ENCODE measurements at regions not wholly inside any gene's neighbourhood (a gene's known extent, or its start where the extent isn't known, plus 50 kb on each side); places are given as distances from the start of the nearest gene placed in this dataset.

DNA sequence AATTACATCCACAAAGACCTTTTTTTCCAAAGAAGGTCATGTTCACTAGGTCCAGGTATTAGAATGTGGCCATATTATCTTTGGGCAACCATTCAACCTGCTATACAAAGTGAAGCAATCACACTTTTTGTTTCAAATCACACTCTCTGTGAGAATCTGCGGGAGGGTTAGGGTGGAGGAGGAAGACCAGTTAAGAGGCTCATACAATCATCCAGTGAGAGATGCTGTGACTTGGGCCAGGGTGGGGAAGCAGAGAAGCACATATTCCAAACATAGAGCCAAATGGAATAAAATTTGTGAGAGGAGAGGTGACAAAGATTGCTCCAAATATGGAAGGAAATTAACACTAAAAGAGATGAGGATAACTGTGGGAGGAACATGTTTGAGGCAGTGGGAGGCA is 351.6 kb downstream of the CYRIA start:
- DNase-seq, result no peak

DNA sequence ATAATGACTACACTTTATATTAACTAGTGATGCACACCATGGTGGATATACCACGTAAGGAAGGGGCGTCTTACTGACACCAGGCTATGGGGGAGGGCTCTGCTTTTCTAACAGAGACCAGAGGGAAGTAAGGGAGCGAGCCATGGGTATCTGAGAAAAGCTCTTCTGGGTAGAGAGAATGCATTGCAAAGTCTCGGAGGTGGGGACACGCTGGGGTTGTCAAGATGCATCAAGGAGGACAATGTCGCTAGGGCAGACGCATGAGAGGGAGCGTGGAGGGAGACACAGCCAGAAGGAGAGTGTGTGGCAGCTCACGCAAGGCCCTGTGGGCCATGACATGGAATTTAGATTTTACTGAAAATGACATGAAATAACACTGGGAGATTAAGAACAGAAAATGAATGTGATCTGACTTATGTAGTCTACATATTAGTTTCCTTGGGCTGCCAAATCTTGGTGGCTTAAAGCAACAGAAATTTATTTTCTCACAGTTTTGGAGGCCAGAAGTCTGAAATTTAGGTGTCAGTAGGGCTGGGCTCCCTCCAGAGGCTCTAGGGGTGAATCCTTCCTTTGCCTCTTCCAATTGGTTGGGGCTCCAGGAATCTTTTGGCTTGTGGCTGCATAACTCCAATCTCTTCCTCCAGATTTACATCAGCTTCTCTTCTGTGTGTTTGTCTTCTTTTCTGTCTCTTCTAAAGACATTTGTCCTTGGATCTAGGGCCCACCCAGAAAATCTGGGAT is 352.2 kb downstream of the CYRIA start:
- no peak for DNase-seq

DNA sequence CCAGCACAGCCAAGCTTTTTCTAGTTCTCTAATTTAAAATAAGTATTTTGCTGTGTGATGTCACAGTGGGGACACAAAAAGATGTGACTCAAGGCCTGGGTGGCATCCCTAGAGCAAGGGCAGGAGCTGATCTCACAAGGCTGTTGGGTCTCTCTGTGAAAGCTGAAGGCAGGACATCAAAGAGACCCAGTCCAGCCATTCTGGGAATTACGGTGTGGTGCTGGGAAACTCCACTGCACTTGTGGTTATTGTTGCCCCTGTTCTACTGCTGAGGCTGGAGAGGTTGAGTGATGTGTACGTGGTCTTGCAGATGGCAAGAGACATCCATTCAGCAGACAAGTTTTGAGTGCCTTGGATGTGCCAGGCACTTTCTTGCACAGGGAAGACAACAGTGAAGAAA is 352.9 kb downstream of the CYRIA start:
- DNase-seq, result no peak

DNA sequence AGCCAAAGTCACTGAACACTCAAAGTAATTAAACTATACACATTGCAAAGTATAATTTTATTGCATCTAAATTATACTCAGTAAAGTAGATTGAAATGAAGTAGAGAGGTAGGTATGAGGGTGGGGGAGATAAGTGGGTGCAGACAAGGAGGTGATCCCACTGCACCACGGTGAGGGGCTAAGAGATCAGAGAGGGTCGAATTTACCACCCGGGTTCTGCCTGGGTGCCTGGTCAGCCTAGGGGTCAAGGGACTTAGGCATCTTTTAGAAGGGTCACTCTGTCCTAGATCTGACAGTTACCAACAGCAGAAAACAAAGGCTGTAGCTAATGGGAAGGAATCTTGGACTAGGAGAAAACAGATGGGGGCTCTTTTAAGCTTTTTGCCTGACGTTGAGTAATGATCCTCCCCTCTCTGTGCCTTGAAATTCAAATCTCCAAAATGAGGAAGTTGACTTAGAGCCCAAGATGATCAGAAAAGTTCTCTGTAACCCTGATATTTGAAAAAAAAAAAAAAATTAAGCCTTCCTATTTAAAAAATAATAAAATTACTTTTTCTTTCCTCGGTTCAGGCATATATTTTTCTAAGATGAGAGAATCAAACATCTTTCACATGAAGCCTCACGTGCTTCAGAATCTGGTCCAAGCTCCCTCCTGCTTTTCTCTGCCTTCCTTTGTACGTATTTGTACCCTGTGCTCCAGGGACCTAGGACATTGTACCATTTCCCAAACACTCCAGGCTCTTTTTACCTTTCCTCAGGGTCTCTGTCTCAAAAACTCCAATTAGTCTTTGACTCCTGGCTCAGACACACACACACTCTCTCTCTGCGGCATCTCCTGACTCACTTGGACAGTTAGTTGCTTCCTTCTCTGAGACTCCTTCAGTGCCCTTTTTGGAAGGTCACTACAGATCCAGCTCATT is 353.9 kb downstream of the CYRIA start:
- no peak for DNase-seq

DNA sequence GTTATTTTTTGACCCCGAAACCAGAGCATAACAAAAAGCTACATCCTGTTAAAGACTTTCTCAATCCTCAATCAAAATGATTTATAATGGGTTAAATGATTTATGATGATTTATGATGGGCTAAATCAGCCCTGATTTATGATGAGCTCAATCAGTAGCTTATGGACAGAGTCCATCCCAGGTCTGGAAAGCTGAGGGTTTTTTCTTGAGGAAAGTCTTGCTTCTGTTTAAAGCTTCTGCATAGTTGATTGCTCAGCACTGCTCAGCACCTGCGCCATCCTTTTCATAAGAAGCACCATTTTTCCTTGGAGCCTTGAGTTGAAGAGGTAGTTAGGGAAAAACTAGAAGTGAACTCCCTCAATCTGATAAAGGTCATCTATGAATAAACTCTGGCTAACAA is 356.8 kb downstream of the CYRIA start:
- DNase-seq, result no peak

DNA sequence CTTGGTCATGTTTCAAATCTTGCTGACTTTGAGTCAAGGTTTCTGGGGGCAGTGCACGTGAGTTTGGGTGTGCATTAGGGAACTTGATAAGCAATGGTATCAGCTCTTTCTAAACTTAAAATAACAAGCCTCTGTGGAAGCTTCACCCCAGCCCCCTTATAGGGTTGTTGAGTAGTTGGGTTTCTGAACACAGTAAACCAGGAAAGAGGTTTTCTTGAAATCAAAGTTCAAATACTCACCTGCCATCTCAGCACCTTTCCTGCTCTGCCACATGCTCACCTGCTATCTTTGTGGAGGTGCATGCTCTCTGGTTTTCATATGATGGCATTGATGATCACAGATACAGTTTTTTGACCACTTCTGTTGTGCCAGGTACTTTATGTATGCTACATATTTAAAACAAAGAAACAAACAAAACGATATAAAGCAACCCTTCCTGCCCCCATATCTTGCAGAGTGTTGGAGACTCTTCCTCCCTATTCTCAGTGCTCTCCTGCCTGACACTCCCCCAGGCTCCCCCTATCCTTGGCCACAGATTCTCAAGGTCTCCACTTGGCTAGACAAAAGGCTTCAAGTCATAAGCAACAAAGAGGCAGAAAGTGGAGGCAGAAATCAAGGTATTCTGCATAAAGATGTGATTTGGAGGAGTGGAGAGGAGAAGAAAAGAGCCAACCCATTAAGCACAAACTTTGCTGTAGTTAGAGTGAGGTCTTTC is 360.6 kb downstream of the CYRIA start:
- DNase-seq, result no peak

DNA sequence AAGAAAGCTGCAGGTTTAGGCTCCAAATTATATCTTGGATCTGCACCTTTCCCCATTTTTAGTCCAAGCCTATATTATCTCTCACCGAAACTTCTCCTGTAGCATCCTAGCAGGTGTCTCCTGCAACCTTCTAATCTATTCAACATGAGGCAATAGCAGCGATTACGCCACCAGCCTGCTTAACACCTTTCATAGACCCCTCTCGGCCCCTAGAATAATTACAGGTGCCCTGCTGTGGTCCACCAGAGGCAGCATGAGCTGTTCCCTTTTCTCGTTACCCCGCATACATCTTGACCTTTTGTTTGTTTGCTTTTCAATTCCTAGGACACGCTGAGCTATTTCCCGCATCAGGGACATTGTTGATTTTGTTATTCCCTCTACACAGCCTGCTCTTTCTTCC is 361.9 kb downstream of the CYRIA start:
- DNase-seq, result no peak

DNA sequence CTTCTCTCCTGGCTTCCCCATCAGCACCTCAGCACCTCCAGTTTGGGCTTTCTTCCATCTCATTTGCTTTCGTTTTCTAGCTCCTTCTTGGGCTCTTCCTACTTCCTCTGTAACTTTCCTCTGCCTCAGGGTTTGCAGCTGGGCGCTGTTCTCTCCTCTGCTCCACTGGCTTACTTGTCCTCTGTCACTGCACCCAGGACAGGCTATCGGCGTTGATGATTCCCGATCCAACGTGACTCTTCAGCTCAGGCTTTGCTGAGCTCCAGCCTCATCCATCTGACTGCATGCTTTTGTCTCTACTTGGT is 362.4 kb downstream of the CYRIA start:
- no peak for DNase-seq

DNA sequence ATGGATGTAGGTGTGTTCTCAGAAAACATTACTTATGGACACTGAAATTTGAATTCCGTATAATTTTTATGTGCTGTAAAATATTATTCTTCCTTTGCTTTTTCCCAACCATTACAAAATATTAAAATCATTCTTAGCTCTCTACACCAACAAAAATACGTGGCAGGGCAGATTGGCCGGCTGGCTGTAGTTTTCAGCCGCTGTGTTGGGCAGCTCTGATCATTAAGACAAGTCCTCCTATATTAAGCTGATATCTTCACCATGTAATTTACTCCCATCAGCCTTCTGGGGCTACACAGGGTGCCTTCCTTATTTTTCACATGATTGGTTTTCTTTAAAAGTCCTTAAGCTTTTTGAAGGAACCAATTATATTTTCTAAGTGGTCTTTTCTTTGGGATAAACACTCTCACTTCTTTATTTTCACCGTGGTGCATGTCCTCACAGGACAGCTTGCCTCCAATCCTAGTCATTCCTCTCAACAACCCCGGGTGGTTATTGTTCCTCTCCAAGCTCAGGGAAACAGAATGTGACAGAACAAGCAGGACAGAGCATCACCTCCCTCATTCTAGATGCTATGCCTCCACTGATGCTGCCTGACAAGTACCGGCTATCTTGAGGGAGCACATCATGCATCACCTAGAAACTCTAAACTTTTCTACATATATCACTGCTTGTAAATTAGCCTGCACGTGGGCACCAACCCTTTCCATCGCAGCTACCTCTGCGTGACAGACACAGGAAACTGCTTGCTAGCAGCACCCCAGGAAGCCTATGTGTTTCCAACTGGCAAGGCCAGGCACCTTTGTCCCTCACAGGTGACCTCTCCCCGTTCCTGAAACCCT is 362.3 kb downstream of the MYCN start:
- DNase-seq, result no peak

DNA sequence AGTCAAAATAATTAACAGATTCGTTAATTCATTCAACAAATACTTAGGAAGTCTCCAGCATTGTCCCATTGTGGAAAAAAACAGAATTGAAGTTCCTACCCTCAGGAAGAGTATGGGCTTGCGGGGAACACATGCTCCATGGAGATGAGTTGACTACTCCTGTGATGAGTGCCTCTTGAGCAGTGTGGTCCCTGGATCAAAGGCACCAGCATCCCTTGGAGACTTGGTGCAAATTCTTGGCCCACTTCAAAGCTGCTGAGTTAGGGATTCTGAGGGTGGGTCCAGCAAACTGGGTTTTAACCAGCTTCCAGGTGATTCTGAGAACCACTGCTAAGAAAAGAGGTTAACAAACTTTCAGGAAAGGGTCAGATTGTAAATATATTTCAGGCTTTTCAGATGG is 361.6 kb downstream of the MYCN start:
- no peak for DNase-seq

DNA sequence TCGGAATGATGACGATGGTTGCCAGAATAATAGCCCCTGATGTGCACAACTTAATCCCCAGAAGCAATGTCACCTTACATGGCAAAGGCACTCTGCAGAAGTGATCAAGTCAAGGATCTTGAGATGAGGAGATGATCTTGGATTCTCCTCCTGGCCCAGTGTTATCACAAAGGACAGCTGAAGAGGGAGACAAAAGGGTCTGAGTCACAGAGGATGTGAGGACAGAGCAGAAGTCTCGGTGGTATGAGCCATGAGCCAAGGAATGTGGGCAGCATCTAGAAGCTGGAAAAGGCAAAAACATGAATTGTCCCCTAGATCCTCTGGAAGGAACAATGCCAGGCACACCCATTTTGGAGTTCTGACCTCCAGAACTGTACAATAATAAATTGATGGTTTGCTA is 358.5 kb downstream of the MYCN start:
- DNase-seq, result no peak

DNA sequence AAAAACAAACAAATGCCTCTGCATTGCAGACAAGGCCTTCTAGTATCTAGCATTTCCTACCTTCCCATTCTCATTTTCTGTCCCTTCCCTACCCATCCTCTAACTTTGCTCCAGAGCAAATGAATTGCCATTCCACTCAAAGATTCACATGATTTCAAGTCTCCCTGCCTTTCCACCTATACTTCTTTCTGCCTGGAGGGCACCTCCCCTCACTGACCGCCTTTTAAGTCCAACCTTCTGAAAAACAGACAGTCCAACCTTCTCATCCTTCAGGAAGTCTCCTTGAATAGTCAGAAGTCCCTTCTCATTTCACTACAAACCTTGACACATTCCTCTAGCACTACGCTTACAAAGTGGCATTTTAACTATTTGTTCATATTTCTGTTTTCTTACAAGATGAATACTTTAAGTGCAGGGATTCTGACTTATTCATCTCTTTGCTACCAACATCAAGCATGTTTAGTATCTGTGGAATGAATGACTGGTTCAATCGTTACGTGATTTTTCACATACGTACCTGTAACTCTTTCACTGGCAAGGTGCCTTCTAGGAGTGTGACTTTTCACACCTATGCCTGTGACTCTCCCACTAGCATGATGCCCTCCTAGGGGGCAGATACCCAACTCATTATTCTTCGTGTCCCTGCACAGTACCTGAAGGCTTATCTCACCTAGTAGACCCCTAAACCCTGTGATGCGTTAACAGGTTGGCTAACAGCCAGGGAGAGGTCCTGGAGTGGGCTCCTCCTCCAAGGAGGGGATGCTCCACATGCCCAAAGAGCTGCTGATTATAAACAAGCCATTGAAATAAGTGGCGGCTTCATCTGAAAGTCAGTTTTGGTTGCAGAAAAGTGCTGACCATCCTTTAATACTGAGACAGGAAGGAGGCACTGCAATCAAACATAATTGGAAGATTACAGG is 356.2 kb downstream of the MYCN start:
- DNase-seq, result no peak

DNA sequence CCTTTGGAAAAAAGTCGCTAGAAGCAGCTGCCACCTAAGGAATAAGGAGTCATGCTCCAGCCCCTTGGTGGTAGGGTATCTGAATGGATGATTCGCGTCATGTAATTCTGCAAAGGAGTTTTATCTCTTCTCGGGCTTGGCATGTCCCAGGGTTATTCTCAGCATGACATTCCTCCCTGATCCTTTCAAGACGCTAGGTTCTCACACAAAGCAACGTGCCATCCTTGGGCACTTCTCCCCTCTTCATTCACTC is 355.6 kb downstream of the MYCN start:
- no peak for DNase-seq

DNA sequence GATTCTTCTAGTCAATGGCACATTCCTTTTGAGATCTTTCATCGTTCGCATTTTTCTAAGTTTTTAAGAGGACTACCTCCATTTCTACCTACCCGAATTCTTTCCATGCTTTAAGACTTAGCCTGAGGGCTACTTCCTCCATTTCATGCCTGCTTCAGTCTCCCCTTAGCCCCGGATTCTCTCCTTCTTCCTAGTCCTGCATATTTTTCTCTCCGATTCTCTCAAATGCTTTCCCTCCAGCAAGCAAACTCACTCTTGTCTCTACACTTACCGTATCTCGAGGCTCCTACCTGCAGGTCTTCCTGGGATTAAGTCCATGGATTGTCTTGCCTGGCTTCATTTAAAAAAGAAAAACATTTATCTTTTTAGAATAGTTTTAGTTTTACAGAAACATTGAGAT is 354.4 kb downstream of the MYCN start:
- DNase-seq, result no peak

DNA sequence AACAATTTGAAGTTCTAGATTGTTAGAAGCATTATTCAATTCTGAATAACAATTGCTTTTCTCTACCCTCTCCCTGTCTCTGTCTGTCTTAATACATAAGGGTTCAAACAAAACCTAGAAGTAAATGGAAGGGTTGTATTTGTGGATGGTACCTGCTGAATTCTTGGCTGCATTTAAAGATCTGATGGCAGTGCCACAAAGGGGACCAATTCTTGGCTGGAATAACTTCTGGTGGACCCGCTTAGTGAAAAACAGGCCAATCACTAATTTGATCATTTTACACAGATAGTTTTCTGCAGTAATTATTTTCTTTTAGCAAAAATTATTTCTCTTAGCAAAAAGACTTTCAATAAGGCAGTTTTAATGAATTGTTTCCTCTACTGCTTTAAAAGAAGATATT is 353.5 kb downstream of the MYCN start:
- DNase-seq, result no peak

DNA sequence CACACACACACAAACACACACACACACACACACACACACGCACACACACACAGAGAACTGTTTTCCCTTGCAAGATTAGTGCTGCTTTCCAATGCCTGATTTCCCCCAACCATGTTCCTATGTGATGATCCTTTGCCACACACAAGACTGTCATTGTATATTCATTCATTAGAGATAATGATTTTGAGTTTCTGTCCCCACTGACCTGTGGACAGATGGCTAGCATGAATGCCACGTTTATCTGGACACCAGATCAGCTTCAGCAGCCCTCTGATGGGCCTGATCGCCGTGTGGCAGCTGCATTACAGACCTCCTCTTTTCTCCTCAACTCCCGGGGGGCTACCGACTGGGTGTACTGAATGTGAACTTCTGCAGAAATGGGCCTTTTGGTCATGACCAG is 353.0 kb downstream of the MYCN start:
- no peak for DNase-seq

DNA sequence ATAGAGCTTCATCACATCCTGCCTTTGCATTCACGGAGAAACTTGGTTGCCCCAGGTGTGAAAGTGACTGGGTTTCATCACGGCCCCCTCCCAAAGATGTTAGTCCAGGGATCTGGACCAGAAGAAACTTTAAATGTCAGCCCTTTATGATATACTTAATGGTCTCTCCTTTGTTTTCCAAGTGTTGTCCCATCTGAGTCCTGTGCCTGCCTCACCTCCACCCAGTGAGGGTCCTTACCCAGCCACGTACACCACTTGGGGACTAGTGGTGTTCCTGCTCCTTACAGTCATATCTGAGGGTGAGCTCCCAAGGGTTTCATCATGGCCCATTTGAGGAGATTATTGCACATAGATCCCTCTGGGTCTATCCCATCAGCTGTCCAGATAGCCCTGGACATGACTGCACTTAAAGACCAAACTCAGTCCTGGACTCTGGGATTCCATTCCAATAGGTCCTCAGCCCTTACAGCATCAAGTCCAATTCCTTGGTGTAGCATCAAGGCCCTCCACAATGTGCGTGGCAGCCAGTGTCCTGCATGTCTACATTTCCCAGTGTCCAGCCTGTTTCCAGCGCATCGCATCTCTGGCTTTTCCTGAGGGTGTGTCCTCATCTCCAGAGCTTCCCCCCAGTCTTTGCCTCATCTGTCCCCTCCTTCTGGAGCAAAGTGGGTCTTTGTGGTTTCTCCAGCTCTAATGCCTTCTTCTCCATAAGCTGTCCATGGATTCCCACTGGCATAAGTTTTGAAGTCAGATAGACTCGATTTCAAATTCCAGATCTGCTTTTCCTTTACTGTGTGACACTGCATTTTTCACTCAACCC is 351.6 kb downstream of the MYCN start:
- no peak for DNase-seq

DNA sequence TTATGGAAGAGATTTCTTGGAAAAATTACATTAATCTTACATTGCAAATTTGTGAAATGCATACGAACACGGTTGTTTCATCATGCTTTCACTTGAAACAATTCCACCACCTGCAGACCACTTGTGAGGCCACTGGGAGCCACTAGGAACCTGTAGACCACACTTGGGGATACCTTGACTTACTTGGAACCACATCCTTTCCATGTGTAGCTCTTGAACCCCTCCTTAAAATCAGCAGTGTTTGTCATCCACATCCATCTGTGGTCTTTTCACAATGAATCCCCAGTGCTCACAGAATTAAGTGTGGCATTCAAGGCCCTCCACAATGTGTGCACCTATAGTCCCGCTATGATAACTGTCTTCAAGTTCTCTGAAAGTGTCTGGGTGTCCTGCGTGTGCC is 350.9 kb downstream of the MYCN start:
- no peak for DNase-seq

DNA sequence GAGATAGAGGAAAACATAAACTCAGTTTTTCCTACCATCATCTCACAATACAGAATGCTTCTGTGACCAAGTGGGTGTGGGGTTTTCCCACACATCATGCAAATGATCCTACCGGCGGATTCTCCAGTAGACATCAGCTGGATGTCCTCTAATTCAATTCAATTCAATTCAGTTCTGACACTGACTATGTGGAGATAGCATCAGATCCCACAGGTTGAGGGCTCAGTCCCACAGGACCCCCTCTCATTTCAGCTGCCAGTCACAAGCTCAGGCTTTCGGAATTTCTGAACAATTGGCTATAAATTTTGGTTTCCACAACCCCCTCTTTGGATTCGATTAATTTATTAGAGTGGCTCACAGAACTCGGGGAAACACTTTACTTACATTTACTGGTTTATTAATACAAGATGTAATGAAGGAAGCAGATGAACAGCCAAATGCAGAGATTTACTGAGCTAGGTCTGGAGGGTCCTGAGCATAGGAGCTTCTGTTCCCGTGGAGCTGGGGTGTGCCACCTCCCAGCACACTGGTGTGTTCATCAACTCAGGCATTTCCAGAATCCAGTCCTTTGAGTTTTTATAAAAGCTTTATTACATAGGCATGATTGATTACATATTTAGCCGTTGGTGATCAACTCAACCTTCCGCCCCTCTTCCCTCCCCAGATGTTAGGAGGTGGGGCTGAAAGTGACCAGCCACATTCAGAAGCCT is 350.1 kb downstream of the MYCN start:
- no peak for DNase-seq

DNA sequence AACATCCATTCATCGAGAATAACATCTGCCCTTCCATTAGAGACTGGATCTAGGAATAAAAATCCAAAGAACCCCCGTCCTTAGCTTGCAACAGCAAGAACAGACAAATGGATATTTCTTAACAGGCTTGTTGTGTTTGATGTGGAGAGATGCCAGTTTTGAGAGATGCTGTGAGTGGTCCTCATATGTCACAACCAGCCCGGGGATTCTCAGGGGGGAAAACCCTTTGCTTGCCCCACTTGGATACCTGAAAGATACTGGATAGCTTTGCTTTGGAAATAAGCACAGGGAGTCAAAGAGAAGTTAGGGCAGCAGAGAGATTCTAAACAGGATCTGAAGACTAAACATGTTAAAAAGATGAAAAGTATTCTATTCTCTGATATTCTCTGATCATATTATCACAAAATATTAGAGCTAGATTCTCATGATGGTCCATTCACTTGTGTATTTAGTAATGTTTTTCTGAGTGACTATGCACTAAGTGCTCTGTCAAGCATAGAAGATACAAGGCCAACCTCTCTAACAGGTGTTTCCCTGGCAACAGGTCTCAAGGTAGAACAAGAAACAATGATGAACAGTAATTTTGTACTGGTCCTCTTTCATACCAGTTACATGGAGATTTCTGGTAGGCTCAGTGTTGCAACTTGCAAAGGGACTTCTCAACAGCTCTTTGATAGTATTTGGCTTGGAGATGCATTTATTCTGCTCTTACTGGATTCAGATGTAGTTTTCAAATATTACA is 348.2 kb downstream of the MYCN start:
- DNase-seq, result no peak

Data from NK-92 treated with Interleukin-12 subunit alpha and Interleukin-12 subunit beta, amount 100 ng/mL, for 24 hours (cell line).